Stimulated activated CD8-positive, alpha-beta memory T cell treated with anti-CD3 and anti-CD28 coated beads, Interleukin-7, amount 100 ng/mL, for 48 hours (primary cell): ENCODE measurements at regions not wholly inside any gene's neighbourhood (a gene's known extent, or its start where the extent isn't known, plus 50 kb on each side); places are given as distances from the start of the nearest gene placed in this dataset.

ENCODE experiments used
- DNase-seq, 2 donors: peaks; one replicate each; pipeline ENCODE4 v3.0.0-alpha.2; 2020; ENCODE audit warnings: low read depth in 1 of 2; ENCODE audit errors: extremely low read depth in 1 of 2

DNA sequence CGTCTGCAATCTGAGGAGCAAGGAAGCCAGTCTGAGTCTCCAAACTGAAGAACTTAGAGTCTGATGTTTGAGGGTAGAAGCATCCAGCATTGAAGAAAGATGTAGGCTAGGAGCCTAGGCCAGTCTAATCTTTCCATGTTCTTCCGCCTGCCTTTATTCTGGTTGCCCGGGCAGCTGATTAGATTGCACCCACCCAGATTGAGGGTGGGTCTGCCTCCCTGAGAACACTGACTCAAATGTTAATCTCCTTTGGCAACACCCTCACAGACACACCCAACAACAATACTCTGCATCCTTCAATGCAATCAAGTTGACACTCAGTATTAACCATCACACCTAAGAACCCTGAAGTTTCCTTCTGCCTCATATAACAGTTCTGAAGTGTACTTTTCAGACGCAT, 350.1 kb downstream of the RFPL4B start:
- no peak for DNase-seq

DNA sequence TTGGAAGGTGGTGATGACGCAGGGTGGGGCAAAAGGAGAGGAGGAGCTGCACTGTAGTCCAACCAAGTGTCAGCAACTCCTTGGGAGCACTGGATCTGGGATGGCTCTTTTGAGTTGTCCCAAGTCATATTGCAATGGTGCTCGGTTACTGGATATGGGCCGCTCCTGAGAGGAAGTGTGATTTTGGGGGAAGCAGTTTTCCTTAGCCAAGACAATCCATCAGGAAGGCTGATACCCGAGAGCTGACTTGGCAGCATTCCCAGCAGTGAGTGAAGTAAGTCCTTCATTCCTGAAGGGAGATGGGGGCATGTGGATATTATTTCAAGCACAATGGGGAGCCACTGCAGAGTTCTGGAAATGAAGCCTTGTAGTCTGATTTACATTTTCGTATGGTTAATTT, 354.1 kb downstream of the RFPL4B start:
- DNase-seq, result no peak

DNA sequence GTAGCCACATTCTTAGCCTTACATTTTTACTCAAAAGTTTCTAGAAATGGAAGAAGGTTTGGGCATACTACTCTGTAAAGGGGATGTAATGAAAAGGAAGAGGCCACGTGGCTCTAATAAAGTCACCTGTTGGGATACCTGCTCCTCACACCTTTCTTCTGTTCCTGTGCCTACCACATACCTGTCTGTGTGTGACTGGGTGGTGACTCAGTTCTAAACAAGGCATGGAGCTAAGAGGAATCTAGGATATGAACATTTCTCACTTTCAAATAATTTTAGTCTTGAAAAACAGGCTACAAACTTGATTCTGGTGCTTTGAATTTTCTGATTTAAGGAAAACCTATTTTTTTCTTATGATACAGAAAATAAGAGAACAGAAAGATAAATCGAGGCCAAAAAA, 363.6 kb downstream of the RFPL4B start:
- DNase-seq, result no peak

DNA sequence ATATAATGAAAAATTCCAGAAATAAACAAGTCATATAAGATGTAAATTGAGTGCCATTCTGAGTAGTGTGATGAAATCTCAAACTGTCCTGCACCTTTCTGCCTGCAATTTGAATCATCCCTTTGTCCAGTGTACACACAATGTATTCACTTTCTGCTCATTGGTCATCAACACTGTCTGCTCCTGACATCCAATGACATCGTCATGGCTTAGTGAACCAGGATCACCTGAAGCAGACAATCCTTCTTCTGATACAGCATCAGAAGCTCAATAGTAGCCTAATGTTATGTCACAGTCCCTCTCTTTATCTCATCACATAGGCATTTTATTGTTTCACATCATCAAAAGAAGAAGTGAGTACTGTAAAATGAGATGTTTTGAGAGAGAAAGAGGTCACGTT, 366.3 kb downstream of the RFPL4B start:
- no peak for DNase-seq

DNA sequence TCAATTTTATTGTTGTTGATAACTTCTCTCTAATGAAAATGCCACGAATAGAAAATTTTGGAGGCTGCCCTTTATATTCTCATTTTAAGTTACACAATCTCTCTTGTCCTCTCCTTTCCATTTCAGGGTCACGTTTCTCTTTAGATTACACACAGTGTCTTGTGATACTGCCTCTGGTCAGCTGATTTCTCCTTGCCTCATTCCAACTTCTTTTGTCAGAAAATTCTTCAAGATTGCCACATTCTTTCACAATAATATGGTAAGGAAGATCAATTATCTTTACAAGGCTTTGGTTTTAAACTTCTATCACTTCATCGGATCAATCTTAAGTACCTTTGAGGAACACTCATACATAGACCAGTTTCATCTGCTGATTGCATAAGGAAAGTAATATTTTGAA, 370.3 kb downstream of the RFPL4B start:
- DNase-seq, result no peak

DNA sequence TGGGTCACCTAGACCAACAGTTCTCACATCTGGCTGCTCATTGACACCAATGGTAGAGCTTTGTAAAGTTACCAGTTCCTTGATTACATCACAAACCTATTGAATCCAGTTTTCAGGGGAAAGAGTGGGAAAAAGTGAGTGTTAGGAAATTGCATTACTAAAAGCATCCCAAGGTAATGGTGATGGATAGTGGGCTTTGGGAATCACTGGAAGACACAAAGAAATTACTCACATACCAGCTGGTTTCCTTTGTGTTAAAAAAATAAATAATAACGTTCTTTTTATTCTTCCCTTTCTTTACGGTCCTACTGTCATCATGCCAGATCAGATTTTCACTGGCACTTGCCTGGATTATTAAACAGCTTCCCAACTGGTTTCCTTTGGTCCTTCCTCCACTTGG, 370.7 kb downstream of the RFPL4B start:
- no peak for DNase-seq

DNA sequence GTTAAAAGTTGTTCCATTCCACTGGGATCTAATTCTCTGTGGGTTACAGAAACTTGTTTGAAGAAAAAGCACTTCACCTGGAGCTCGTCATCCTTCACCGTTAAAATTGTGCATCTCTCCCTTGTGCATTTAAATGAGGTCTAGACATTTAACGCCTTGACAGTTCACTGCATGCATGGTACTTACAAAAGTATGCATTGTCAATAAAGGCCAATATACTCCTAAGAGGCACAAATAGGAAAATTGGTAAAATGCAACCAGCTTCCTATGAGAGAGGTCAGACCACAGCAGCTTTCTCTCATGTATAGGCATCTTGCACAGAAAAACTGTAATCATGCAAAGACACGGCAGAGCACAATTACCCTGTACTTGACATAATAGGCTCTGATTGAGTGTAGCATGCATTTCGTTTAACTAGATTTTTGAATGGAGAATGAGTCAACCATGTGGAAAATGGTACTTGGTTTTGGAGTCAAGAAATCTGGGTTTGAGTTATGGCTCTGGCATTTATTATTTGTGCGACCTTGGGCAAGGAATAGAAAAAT, 378.5 kb downstream of the RFPL4B start:
- no peak for DNase-seq

DNA sequence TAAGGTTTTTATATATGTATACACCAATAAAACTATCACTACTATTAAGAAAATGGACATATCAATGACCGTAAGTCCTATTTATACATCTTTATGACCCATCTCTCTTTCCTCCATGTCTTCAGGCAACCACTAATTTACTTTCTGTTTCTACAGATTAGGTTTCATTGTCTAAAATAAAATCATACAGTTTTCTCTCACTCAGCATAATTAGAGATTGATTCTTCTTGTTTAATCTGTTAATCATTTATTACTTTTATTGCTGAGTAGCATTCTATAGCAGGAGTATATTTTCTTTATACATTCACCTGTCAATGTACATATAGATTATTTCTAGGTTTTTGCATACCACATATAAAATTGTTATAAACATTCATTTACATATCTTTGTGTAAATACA, 388.0 kb downstream of the RFPL4B start:
- DNase-seq, result no peak

DNA sequence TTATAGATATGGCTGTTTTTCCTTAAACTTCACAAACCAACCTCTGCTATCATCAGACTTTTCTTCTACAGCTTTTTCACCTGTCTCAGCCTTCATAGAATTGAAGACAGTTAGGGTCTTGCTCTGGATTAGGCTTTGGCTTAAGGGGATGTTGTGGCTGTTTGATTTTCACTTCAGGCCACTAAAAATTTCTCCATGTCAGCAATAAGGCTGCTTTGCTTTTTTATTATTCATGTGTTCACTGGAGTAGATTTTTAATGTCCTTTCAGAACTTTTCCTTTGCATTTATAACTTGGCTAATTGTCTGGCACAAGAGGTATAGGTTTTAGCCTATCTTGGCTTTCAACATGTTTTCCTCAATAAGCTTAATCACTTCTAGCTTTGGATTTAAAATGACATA, 392.6 kb downstream of the RFPL4B start:
- DNase-seq, result no peak

DNA sequence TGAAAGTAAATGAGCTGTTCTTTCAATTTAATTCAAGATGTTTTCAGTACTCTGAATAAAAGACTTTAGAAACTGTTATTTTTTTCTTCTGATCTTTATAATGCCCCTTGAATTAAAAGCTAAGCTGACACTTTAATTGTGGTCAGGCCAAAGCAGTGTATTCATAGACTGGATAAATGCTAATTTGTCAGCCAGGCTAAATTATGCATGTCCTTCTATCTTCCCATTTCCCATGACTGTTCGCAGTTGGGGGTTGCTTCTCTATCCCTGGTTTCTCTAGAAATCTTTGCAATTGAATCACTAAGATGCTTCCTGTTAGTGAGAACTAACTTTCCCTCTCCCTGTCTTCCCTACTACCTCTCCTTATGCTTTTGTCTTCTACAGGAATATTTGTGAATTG, 396.2 kb downstream of the RFPL4B start:
- DNase-seq, result no peak

DNA sequence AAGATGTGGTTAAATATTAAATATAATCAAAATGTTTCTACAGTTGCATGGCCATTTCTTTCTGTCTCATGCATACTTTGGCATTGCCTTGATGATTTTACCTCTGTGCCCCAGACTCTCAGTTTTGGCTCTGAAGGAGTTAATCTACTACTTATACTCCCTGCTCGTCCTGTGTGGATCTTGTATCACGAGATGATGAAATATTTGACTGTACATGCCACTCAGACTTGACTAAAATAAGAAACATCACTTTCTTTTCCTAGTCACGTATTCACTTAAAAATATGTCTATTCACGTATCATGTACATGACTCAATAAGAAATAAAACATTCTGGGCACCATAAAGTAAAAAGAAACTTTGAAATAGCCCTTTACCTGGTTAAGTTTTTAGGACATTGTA, 397.7 kb downstream of the RFPL4B start:
- DNase-seq, result no peak

DNA sequence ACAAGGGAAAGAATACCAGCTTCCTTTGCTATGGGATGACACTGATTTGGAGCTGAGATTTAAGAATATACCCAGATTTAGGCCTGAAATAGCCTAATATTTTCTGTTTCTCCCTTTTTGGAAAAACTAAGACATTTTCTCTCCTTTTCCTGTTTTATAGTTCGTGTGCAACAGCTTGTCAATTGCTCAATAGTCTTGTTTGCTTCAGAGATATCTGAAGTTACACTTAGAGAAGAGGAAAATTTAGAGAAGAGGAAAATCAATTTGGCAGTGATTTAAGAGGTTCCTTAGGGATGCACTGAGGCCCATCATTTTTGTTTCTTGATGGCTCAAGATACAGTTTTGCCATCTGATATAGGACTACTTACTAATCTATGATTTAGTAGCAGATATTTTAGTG, 398.6 kb downstream of the RFPL4B start:
- no peak for DNase-seq

DNA sequence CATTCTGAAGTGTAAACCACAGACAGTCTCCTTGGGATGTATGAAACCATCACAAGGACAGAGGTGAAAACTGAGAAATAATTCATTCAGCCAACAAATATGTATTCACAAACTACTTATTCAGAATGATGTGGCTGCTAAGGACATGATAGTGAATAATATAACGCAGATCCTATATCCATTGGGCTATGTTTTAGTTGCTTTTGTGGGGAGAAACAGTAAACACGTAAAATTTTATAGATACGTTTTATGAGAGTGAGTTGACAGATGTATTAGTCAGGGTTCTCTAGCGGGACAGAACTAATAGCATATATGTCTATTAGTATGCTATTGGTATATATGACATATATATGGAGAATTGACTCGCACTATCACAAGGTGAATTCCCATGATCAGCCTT, 402.5 kb downstream of the RFPL4B start:
- no peak for DNase-seq

DNA sequence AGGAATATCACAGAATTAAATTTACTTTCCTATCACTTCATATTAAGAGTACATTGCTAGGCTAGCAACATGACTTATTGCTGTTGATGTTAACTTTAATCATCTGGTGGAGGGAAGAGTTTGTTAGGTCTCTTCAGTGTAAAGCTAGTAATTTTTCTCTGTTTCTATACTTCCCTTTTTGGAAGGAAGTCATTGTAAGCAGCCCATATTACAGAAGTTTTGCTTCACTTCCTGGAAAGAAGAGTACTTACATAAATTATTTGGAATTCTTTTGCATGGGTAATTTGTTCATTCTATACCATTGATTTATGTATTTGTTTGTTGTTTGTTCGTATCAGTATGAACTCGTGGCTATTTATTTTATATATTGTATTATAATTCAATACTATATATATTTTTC, 405.2 kb downstream of the RFPL4B start:
- DNase-seq, result no peak

DNA sequence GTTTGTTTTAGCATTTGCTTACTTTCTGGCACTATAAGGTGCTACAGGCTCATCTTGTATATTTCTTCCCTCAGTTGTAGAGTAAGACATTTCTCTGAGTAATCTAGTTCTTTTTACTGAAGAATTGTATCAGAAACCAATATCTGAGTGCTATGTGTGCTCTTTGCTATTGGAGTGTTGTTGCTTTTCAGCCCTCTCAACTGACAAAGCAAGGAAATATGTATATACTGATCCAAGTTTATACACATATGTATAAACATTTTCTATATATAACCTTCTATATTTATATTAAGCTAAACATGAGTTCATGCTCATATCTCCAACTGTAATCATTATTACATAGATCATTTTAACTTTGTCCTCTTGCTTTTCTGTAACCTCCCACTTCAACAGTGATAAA, 405.7 kb downstream of the RFPL4B start:
- no peak for DNase-seq

DNA sequence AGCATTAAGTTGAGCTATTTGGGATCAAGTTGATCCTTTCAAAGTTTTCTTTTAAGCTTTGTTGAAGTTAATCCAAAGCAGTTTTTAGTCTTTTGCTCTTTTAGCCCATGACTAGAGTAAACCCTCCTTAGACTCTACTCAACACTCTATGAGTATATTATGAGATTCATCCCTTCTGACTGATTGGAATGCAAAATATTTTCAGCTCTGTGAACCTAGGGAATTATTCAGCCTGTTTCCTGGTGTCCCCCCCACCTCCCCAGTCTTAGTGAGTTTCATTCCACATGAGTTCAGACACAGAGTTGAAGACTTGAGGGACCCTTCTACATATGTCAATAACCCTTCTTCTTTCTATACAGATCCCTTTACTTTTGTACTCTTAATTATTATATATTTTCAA, 413.7 kb downstream of the RFPL4B start:
- no peak for DNase-seq

DNA sequence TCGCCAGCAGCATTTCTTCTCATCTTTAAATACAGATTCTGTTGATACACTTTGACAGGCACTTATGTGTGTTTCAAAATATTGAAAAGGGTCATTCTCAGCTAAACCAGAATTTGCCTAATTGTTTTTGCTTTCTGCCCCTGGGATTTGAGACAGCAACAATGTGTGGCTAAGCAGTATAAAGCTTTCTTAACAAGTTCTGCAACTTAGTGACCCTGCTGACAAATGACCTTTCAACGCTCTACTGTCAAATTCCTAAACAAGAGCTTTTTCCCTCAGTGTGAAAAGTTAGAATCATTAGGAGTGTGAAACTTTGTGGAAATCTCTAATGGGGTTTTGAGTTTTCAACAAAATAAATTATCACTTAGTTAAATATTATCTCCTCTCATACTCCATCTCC, 414.6 kb downstream of the RFPL4B start:
- no peak for DNase-seq

DNA sequence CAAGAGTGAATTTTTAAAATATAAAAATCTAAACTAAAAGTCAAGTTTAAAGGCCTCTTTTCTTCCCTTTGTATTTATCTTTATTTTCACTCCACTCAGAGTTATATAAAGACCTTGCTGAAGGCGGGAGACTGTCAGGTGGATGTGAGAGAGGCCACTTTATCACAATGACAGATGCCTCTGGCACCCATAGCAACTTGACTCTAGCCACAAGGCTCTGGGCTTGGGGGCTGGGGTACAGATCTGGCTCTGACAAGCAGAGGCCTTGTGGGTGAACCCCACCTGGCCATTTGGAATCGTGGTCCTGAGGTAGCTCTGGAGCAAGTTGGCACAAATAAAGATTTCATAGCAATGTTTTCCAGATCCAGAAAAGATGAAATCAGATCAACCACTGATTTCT, 417.2 kb downstream of the RFPL4B start:
- DNase-seq, result no peak

DNA sequence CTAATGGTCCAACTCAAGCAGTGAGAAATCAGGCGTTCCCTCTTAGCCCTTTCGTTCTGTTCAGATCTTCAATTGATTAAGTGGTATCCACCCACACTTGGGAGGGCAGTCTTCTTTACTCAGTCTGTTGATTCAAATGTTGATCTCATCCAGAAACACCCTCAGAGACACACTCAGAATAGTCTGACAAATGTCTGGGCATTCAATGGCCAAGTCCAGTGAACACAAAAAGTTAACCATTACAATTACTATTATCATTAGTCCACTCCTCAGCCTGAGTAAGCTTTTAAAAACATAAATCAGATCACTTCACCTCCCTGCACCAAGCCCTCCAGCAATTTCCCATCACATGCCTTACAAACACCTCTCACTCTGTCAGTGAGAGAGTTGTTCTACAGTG, 423.2 kb downstream of the RFPL4B start:
- DNase-seq, result no peak

DNA sequence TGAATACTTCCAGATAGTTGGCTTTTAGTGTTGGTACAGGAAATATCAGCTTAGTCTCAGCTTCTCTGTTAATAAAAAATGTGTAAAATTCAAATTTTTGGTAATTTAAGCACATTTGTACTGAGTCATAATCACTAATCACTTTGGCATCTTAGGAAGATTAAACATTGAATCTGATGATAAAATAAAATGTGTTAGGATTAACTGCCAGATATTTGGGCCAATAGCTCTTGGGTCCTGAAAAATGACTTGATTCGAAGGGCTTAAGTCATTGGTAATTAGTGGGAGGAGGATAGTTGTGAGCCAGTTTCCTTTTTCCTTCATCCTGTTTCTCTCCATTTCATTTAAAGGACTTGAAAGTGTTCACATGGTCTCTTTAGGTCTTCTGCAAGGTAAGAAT, 426.1 kb downstream of the RFPL4B start:
- no peak for DNase-seq

DNA sequence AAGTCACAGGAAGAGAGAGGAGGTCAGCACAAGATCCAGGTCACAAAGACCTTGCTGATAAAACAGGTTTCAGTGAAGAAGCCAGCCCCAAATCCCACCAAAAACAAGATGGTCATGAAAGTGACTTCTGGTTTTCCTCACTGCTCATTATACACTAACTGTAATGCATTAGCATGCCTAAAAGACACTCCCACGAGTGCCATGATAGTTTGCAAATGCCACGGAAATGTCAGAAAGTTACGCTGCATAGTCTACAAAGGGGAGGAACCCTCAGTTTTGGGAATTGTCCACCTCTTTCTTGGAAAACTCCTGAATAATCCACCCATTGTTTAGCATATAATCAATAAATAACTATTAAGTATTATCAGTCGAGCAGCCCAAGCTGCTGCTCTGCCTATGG, 427.2 kb downstream of the RFPL4B start:
- DNase-seq, result no peak

DNA sequence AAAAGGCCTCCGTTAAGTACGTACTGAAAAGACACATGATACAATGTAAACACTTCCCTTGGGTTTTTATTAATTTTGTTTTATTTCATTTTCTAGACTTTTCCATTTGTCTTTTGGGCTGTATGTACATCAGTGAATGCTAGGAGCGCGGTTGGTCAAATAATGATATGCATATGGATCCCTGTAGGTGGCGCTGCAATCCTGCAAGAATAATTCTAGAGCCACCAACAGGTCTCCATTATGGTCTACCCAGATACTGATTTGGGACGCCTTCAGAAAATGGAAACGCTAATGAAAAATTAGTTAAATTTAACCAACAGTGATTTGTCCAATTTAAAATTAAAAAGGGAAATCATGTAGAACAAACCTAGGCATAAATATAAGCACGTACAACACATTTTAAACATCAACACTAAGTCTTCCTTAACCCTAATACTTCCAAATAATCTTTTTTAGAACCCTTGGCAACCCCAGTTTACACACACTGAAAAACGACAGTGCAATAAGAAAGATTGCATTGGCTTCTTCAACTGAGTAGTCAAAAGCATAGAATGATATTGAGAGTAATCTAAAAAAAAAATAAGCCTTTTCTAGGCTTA, 433.5 kb downstream of the RFPL4B start:
- peak in 1 of 2 donors; percentile 9 for DNase-seq

DNA sequence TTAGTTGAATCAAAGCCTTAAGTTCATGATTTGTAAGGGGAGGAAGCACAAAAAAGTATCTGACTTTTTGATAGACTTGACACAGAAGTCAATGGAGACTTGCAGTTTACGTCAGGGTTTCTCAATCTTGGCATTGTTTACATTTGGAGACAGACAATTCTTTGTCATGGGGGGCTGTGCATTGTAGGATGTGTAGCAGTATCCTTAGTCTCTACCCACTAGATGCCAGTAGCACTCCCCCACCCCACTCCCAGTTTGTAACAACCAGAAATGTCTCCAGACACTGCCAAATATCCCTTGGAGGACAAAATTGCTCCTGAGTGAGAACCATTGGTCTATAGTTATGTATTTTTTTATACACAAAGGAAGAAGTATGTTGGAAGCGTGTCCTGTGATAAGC, 434.1 kb downstream of the RFPL4B start:
- no peak for DNase-seq
